Transverse colon (tissue), 4 donors: ENCODE measurements at regions not wholly inside any gene's neighbourhood (a gene's known extent, or its start where the extent isn't known, plus 50 kb on each side); places are given as distances from the start of the nearest gene placed in this dataset.
A peak's percentile ranks its signal among the peaks of the same experiment; 100 is the strongest.

ENCODE experiments used
- DNase-seq: peaks from one replicate; pipeline ENCODE4 v3.0.0-alpha.2; 2019
- H3K27ac ChIP-seq, 4 donors: fragments of 200-600 bp; sonication (generic); 2 replicates each; pipeline ENCODE4 v1.5.1; 2016 to 2018; ENCODE audit warnings: inconsistent platforms in 4 of 4
- H3K27me3 ChIP-seq: fragments of 200-600 bp; sonication (generic); 2 replicates; pipeline ENCODE4 v1.5.1; 2017; ENCODE audit warnings: inconsistent platforms
- H3K36me3 ChIP-seq, 4 donors: fragments of 200-600 bp; sonication (generic); 2 replicates each; pipeline ENCODE4 v1.5.1; 2017 to 2019; ENCODE audit warnings: inconsistent platforms in 4 of 4
- H3K4me1 ChIP-seq, 4 donors: fragments of 200-600 bp; sonication (generic); 2 replicates each; pipeline ENCODE4 v1.5.1; 2017 to 2020; ENCODE audit warnings: inconsistent platforms in 4 of 4
- H3K4me3 ChIP-seq, 4 donors: fragments of 200-600 bp; sonication (generic); 1 replicate in 1 of 4; 2 replicates in 3 of 4; pipeline versions ENCODE4 v1.5.1 to v1.6.1; 2017 to 2019; ENCODE audit warnings: inconsistent platforms in 4 of 4
- H3K9me3 ChIP-seq, 2 donors: fragments of 200-600 bp; sonication (generic); 2 replicates each; pipeline ENCODE4 v1.5.1; 2017 to 2019; ENCODE audit warnings: inconsistent platforms in 2 of 2
- EP300 ChIP-seq: sonication (generic); formaldehyde crosslinking; IDR thresholded peaks from one replicate; pipeline ENCODE4 v1.6.1; 2017; ENCODE audit warnings: antibody characterized with exemption, low read depth
- POLR2A ChIP-seq: fragments of 450-650 bp; IDR thresholded peaks from one replicate; pipeline ENCODE4 v1.6.1; 2016; ENCODE audit warnings: antibody characterized with exemption, mild to moderate bottlenecking, moderate library complexity
- POLR2AphosphoS5 ChIP-seq, 3 donors: sonication (generic); formaldehyde crosslinking; IDR thresholded peaks; one replicate each; pipeline ENCODE4 v1.6.1; 2016; ENCODE audit warnings: antibody characterized with exemption in 3 of 3
- WGBS, 2 donors: methylation state at CpG; one replicate each; pipeline ENCODE4 v1.1.5; 2018; ENCODE audit warnings: low coverage in 1 of 2; 5-methylcytosine and 5-hydroxymethylcytosine counted together
- in situ Hi-C, 4 donors: fragments of 200-750 bp; cut with MboI; loops; one replicate each; pipeline versions ENCODE4 v1.15.0 to v1.15.1; 2017; ENCODE audit warnings: low sequenced_read_pairs in 3 of 4, low pct_ligation_motif_present in 1 of 4, low pct_unique_long_range_greater_than_20kb in 1 of 4
- intact Hi-C: fragments of 100-400 bp; cut with DNase I; formaldehyde crosslinking; loops from one replicate; pipeline ENCODE4 v1.15.1; 2023; ENCODE audit warnings: low total_unique reads
- TF ChIP-seq, protein P1 (sequence below), 5 experiments: fragments of 200-600 bp in 3 of 5; fragments of 450-650 bp in 2 of 5; sonication (generic) in 3 of 5; IDR thresholded peaks; 1 replicate in 2 of 5; 2 replicates in 3 of 5; pipeline ENCODE4 v1.5.1; 2016 to 2017; ENCODE audit warnings: antibody characterized with exemption in 5 of 5, inconsistent platforms in 3 of 5, mild to moderate bottlenecking in 2 of 5, moderate library complexity in 1 of 5

DNA sequence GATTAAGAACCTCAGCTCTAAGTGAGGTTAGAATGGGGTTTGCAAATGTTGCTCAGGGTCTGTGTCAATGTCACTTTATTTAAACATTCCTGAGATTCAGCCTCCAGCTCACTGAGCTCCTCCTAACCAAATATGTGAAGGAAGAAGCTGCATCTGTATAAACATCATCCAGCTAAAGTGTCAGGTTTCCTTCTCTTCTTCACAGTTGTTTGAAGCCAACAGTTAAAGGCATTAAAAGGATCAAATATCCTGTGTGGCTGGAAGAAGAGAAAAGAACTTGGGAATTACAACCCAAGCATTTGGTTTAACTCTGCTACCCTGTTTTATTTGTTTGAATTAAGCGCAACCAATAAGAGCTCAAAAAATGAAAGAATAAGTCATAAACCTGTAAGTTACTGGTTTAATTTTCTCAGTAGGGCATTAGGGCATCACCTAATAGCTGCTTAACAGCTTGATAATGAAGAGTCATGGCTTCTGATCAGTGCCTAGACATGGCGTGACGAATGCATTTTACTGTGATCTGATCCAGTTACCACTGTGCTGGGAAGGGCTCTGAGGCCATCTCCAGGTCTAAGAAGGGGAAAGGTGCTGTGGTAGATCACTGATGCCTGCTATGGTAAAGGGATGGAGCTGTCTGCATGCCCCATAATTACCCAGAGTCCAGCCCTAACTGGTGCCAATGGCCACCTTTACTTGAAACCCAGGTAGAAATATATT is 165.7 kb upstream of the TSC22D2 start:
- Histone ChIP-seq H3K27ac (no peak overlapping the region), H3K4me3 (no peak overlapping the region), H3K27me3 (no peaks in the 10 kb centered on the region), H3K9me3 (no peaks in the 10 kb centered on the region), H3K4me1 (peaks cover 8 to 26% (median 18%) of the 10 kb centered on the region in 4 donors), H3K36me3 (no peaks in the 10 kb centered on the region)
- TF ChIP-seq, protein P1, sequence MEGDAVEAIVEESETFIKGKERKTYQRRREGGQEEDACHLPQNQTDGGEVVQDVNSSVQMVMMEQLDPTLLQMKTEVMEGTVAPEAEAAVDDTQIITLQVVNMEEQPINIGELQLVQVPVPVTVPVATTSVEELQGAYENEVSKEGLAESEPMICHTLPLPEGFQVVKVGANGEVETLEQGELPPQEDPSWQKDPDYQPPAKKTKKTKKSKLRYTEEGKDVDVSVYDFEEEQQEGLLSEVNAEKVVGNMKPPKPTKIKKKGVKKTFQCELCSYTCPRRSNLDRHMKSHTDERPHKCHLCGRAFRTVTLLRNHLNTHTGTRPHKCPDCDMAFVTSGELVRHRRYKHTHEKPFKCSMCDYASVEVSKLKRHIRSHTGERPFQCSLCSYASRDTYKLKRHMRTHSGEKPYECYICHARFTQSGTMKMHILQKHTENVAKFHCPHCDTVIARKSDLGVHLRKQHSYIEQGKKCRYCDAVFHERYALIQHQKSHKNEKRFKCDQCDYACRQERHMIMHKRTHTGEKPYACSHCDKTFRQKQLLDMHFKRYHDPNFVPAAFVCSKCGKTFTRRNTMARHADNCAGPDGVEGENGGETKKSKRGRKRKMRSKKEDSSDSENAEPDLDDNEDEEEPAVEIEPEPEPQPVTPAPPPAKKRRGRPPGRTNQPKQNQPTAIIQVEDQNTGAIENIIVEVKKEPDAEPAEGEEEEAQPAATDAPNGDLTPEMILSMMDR (IDR thresholded peaks at IDR 0.05) = no peak
- TF ChIP-seq EP300 = no peak
- no peak for TF ChIP-seq POLR2AphosphoS5 (IDR thresholded peaks at IDR 0.05)
- TF ChIP-seq POLR2A = no peak
- intact Hi-C loops = no loop called here
- DNase-seq = no peak
- in situ Hi-C loops = no loop called here
- 93 to 94% methylated on average over 3 of the region's 3 CpGs for WGBS, 2 donors

DNA sequence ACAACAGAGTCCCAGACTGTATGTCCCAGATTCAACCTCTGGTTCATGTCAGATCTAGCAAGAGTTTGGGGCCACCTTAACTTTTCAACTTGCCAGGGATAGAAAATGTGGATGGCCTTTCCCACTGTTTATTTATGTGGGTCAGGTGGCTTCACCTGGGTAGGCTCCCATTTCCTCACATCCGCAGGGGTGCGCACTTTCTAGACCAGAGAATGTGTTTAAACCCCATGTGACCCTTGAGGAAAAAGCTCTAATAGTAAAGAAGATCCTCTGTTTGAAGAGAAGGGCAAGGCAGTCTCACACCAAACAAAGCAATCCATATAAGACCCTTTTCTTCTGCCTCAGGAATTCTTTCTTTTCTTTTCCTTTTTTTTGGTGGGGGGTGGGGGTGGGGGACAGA is 167.2 kb upstream of the TSC22D2 start:
- no peak overlapping the region for H3K27ac ChIP-seq
- TF ChIP-seq POLR2A = no peak
- TF ChIP-seq POLR2AphosphoS5 (IDR thresholded peaks at IDR 0.05) = no peak
- no peak for TF ChIP-seq EP300
- TF ChIP-seq, protein P1 (IDR thresholded peaks at IDR 0.05) = no peak
- DNase-seq = no peak
- H3K27me3 ChIP-seq = no peaks in the 10 kb centered on the region
- intact Hi-C loops = no loop called here
- H3K9me3 ChIP-seq = no peaks in the 10 kb centered on the region
- no peak overlapping the region for H3K4me3 ChIP-seq
- WGBS, 2 donors = 85% methylated on average over 2 of the region's 2 CpGs
- H3K36me3 ChIP-seq = no peaks in the 10 kb centered on the region
- in situ Hi-C loops = no loop called here
- peaks cover 8 to 41% (median 28%) of the 10 kb centered on the region in 4 donors for H3K4me1 ChIP-seq

DNA sequence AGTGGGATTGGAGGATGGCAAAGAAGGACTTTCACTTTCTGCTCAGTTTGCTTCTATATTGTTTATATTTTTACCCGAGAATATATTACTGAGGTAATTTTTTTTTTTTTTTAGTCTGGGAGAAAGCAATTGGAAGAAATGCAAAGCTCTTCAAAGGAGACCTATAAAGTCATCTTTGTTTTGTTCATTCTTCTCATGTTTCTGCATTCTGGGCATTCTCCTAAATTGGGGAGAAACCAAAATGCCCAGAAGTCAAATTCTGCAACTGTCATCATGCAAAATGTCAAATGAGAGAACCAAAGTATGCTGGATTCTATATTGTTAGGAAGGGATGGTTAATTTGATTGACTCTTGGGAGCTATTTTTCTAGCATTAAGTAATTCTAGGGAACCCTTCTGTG is 168.3 kb upstream of the TSC22D2 start:
- no peaks in the 10 kb centered on the region for H3K36me3 ChIP-seq
- TF ChIP-seq EP300 (no peak), POLR2AphosphoS5 (IDR thresholded peaks at IDR 0.05) (no peak), POLR2A (no peak)
- TF ChIP-seq, protein P1 (IDR thresholded peaks at IDR 0.05) = no peak
- H3K9me3 ChIP-seq = no peaks in the 10 kb centered on the region
- H3K4me3 ChIP-seq = no peak overlapping the region
- peaks cover 8 to 45% (median 29%) of the 10 kb centered on the region in 4 donors for H3K4me1 ChIP-seq
- no peak overlapping the region for H3K27ac ChIP-seq
- no peak for DNase-seq
- 6 to 19% methylated on average over 1 of the region's 1 CpG for WGBS, 2 donors
- in situ Hi-C loops (loop anchor here in 1 of 4 donors (10.0 kb wide), 1 partner anchor 255 kb away; no protein-coding TSS in a partner anchor), intact Hi-C loops (loop anchor here (5.0 kb wide), 1 partner anchor 168 kb away; the partner anchor contains the start of gene TSC22D2)
- H3K27me3 ChIP-seq = no peaks in the 10 kb centered on the region

DNA sequence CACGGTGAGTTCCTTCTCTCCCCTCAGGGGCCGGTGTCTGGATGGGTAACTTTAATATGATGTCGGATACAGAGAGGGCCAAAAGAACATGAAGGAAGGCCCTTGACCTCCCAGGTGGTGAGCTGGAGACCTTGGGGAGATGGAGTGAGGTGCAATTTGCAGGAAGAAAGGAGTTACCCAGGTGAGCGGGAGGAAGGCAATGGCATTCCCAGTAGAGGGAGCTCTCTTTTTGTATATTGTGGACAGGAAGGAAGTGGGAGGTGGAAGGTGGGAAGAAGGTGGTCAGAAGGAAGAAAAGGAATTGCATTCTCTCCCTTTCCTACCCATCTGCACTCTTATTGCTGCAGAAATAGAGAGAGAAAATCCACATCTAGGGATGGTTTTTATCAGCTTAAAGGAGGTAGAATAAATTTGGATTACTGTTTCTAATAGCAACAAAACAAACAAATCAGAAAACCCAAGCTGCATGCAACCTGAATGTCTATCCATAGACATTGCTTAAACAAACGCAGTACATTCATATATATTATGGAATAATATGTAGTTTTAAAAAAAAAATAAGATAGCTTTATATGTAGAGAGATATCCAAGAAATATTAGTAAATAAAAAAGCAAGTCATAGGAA is 169.0 kb upstream of the TSC22D2 start:
- Histone ChIP-seq H3K4me1 (peaks cover 8 to 45% (median 29%) of the 10 kb centered on the region in 4 donors), H3K9me3 (no peaks in the 10 kb centered on the region), H3K4me3 (no peak overlapping the region), H3K27me3 (no peaks in the 10 kb centered on the region), H3K27ac (peak overlapping the region in 1 of 4 donors; percentile 73), H3K36me3 (no peaks in the 10 kb centered on the region)
- WGBS, 2 donors = 52 to 66% methylated on average over 4 to 5 of the region's 5 CpGs
- DNase-seq = peak; percentile 38
- in situ Hi-C loops (loop anchor here in 1 of 4 donors (10.0 kb wide), 1 partner anchor 256 kb away; no protein-coding TSS in a partner anchor), intact Hi-C loops (loop anchor here (5.0 kb wide), 1 partner anchor 168 kb away; the partner anchor contains the start of gene TSC22D2)
- TF ChIP-seq EP300 (no peak), POLR2A (no peak), POLR2AphosphoS5 (IDR thresholded peaks at IDR 0.05) (no peak)
- TF ChIP-seq, protein P1 (IDR thresholded peaks at IDR 0.05) = peak; percentile 31 to 66 (median 52)
